ENCODE measurements at regions not wholly inside any gene's neighbourhood (a gene's known extent, or its start where the extent isn't known, plus 50 kb on each side); places are given as distances from the start of the nearest gene placed in this dataset.
A peak's percentile ranks its signal among the peaks of the same experiment; 100 is the strongest.

GRCh38 chr4:15213302-15213970, 211.2 kb downstream of the CPEB2 start:
- no peaks in the 10 kb centered on the region for H3K27me3 ChIP-seq (replicated peaks; ENCODE audit: control insufficient read depth, insufficient read depth, low read length, poor library complexity, severe bottlenecking)
- H3K9me3 ChIP-seq (ENCODE audit: control insufficient read depth, low read length) = no peaks in the 10 kb centered on the region
- no peaks in the 10 kb centered on the region for H3K4me1 ChIP-seq (ENCODE audit: control insufficient read depth, insufficient read depth, low read length, poor library complexity, severe bottlenecking)
- no peak overlapping the region for H3K4me3 ChIP-seq (ENCODE audit: insufficient read depth, low read depth, low read length, poor library complexity, severe bottlenecking)
- no peak for DNase-seq
- H3K36me3 ChIP-seq (ENCODE audit: control insufficient read depth, insufficient read depth, low read length) = no peaks in the 10 kb centered on the region
- no peak overlapping the region for H3K27ac ChIP-seq (ENCODE audit: insufficient read depth, low read length, poor library complexity, severe bottlenecking)

- H3K36me3 ChIP-seq (ENCODE audit: control insufficient read depth, insufficient read depth, low read length) = no peaks in the 10 kb centered on the region
- no peak for DNase-seq
- H3K9me3 ChIP-seq (ENCODE audit: control insufficient read depth, low read length) = no peaks in the 10 kb centered on the region
- no peaks in the 10 kb centered on the region for H3K27me3 ChIP-seq (replicated peaks; ENCODE audit: control insufficient read depth, insufficient read depth, low read length, poor library complexity, severe bottlenecking)
- no peaks in the 10 kb centered on the region for H3K4me1 ChIP-seq (ENCODE audit: control insufficient read depth, insufficient read depth, low read length, poor library complexity, severe bottlenecking)
- H3K4me3 ChIP-seq (ENCODE audit: insufficient read depth, low read depth, low read length, poor library complexity, severe bottlenecking) = no peak overlapping the region
- H3K27ac ChIP-seq (ENCODE audit: insufficient read depth, low read length, poor library complexity, severe bottlenecking) = no peak overlapping the region
Measured at GRCh38 chr4:15215109-15215508, 212.7 kb upstream of the C1QTNF7 start.

GRCh38 chr4:15226203-15226602, 201.6 kb upstream of the C1QTNF7 start:
- H3K4me1 ChIP-seq (ENCODE audit: control insufficient read depth, insufficient read depth, low read length, poor library complexity, severe bottlenecking) = no peaks in the 10 kb centered on the region
- DNase-seq = no peak
- no peaks in the 10 kb centered on the region for H3K36me3 ChIP-seq (ENCODE audit: control insufficient read depth, insufficient read depth, low read length)
- H3K9me3 ChIP-seq (ENCODE audit: control insufficient read depth, low read length) = no peaks in the 10 kb centered on the region
- no peaks in the 10 kb centered on the region for H3K27me3 ChIP-seq (replicated peaks; ENCODE audit: control insufficient read depth, insufficient read depth, low read length, poor library complexity, severe bottlenecking)
- H3K4me3 ChIP-seq (ENCODE audit: insufficient read depth, low read depth, low read length, poor library complexity, severe bottlenecking) = no peak overlapping the region
- H3K27ac ChIP-seq (ENCODE audit: insufficient read depth, low read length, poor library complexity, severe bottlenecking) = no peak overlapping the region

GRCh38 chr4:15231265-15232091, 196.4 kb upstream of the C1QTNF7 start:
- Histone ChIP-seq H3K27ac (ENCODE audit: insufficient read depth, low read length, poor library complexity, severe bottlenecking) (no peak overlapping the region), H3K36me3 (ENCODE audit: control insufficient read depth, insufficient read depth, low read length) (no peaks in the 10 kb centered on the region), H3K27me3 (replicated peaks; ENCODE audit: control insufficient read depth, insufficient read depth, low read length, poor library complexity, severe bottlenecking) (no peaks in the 10 kb centered on the region), H3K4me3 (ENCODE audit: insufficient read depth, low read depth, low read length, poor library complexity, severe bottlenecking) (no peak overlapping the region), H3K4me1 (ENCODE audit: control insufficient read depth, insufficient read depth, low read length, poor library complexity, severe bottlenecking) (peaks cover 10% of the 10 kb centered on the region), H3K9me3 (ENCODE audit: control insufficient read depth, low read length) (no peaks in the 10 kb centered on the region)
- DNase-seq = peak; percentile 25 to 57 (median 28)

GRCh38 chr4:15232366-15233263, 195.2 kb upstream of the C1QTNF7 start:
- H3K27ac ChIP-seq (ENCODE audit: insufficient read depth, low read length, poor library complexity, severe bottlenecking) = no peak overlapping the region
- H3K9me3 ChIP-seq (ENCODE audit: control insufficient read depth, low read length) = no peaks in the 10 kb centered on the region
- peak overlapping the region; percentile 16 for H3K4me3 ChIP-seq (ENCODE audit: insufficient read depth, low read depth, low read length, poor library complexity, severe bottlenecking)
- DNase-seq = no peak
- H3K27me3 ChIP-seq (replicated peaks; ENCODE audit: control insufficient read depth, insufficient read depth, low read length, poor library complexity, severe bottlenecking) = no peaks in the 10 kb centered on the region
- H3K36me3 ChIP-seq (ENCODE audit: control insufficient read depth, insufficient read depth, low read length) = no peaks in the 10 kb centered on the region
- peaks cover 10% of the 10 kb centered on the region for H3K4me1 ChIP-seq (ENCODE audit: control insufficient read depth, insufficient read depth, low read length, poor library complexity, severe bottlenecking)

- no peak overlapping the region for H3K27ac ChIP-seq (ENCODE audit: insufficient read depth, low read length, poor library complexity, severe bottlenecking)
- no peaks in the 10 kb centered on the region for H3K27me3 ChIP-seq (replicated peaks; ENCODE audit: control insufficient read depth, insufficient read depth, low read length, poor library complexity, severe bottlenecking)
- H3K4me3 ChIP-seq (ENCODE audit: insufficient read depth, low read depth, low read length, poor library complexity, severe bottlenecking) = peak overlapping the region; percentile 16
- no peaks in the 10 kb centered on the region for H3K9me3 ChIP-seq (ENCODE audit: control insufficient read depth, low read length)
- H3K4me1 ChIP-seq (ENCODE audit: control insufficient read depth, insufficient read depth, low read length, poor library complexity, severe bottlenecking) = peaks cover 10% of the 10 kb centered on the region
- H3K36me3 ChIP-seq (ENCODE audit: control insufficient read depth, insufficient read depth, low read length) = no peaks in the 10 kb centered on the region
- DNase-seq = no peak
Measured at GRCh38 chr4:15233264-15233597, 194.6 kb upstream of the C1QTNF7 start.

- no peak overlapping the region for H3K27ac ChIP-seq (ENCODE audit: insufficient read depth, low read length, poor library complexity, severe bottlenecking)
- H3K27me3 ChIP-seq (replicated peaks; ENCODE audit: control insufficient read depth, insufficient read depth, low read length, poor library complexity, severe bottlenecking) = no peaks in the 10 kb centered on the region
- peak overlapping the region; percentile 16 for H3K4me3 ChIP-seq (ENCODE audit: insufficient read depth, low read depth, low read length, poor library complexity, severe bottlenecking)
- H3K36me3 ChIP-seq (ENCODE audit: control insufficient read depth, insufficient read depth, low read length) = no peaks in the 10 kb centered on the region
- peaks cover 10% of the 10 kb centered on the region for H3K4me1 ChIP-seq (ENCODE audit: control insufficient read depth, insufficient read depth, low read length, poor library complexity, severe bottlenecking)
- DNase-seq = no peak
- H3K9me3 ChIP-seq (ENCODE audit: control insufficient read depth, low read length) = no peaks in the 10 kb centered on the region
Measured at GRCh38 chr4:15233626-15234025, 194.2 kb upstream of the C1QTNF7 start.

GRCh38 chr4:15234116-15234855, 193.5 kb upstream of the C1QTNF7 start:
- H3K4me1 ChIP-seq (ENCODE audit: control insufficient read depth, insufficient read depth, low read length, poor library complexity, severe bottlenecking) = peaks cover 10% of the 10 kb centered on the region
- H3K36me3 ChIP-seq (ENCODE audit: control insufficient read depth, insufficient read depth, low read length) = no peaks in the 10 kb centered on the region
- no peaks in the 10 kb centered on the region for H3K27me3 ChIP-seq (replicated peaks; ENCODE audit: control insufficient read depth, insufficient read depth, low read length, poor library complexity, severe bottlenecking)
- no peak for DNase-seq
- no peak overlapping the region for H3K27ac ChIP-seq (ENCODE audit: insufficient read depth, low read length, poor library complexity, severe bottlenecking)
- H3K9me3 ChIP-seq (ENCODE audit: control insufficient read depth, low read length) = no peaks in the 10 kb centered on the region
- no peak overlapping the region for H3K4me3 ChIP-seq (ENCODE audit: insufficient read depth, low read depth, low read length, poor library complexity, severe bottlenecking)

- Histone ChIP-seq H3K4me3 (ENCODE audit: insufficient read depth, low read depth, low read length, poor library complexity, severe bottlenecking) (no peak overlapping the region), H3K27ac (ENCODE audit: insufficient read depth, low read length, poor library complexity, severe bottlenecking) (no peak overlapping the region), H3K9me3 (ENCODE audit: control insufficient read depth, low read length) (no peaks in the 10 kb centered on the region), H3K4me1 (ENCODE audit: control insufficient read depth, insufficient read depth, low read length, poor library complexity, severe bottlenecking) (peaks cover 10% of the 10 kb centered on the region), H3K27me3 (replicated peaks; ENCODE audit: control insufficient read depth, insufficient read depth, low read length, poor library complexity, severe bottlenecking) (no peaks in the 10 kb centered on the region), H3K36me3 (ENCODE audit: control insufficient read depth, insufficient read depth, low read length) (no peaks in the 10 kb centered on the region)
- no peak for DNase-seq
Measured at GRCh38 chr4:15234856-15235126, 193.0 kb upstream of the C1QTNF7 start.

Measured in effector memory CD4-positive, alpha-beta T cell (primary cell).